PFSK-1 (cell line): ENCODE measurements at regions not wholly inside any gene's neighbourhood (a gene's known extent, or its start where the extent isn't known, plus 50 kb on each side); places are given as distances from the start of the nearest gene placed in this dataset.

ENCODE experiments used
- FOXP2 ChIP-seq: optimal IDR thresholded peaks from 2 replicates; pipeline ENCODE3; 2011; ENCODE audit warnings: borderline replicate concordance, control low read depth, inconsistent platforms; ENCODE audit not compliant: insufficient read depth; ENCODE audit errors: extremely low read length, extremely low read depth
- POLR2AphosphoS5 ChIP-seq: IDR thresholded peaks from 2 replicates; pipeline ENCODE4 v1.6.1; 2012; ENCODE audit warnings: low read depth, mild to moderate bottlenecking, control low read depth, low read length, moderate library complexity
- SIN3A ChIP-seq: IDR thresholded peaks from 2 replicates; pipeline ENCODE4 v1.6.1; 2012; ENCODE audit warnings: mild to moderate bottlenecking, low read length, moderate library complexity, borderline replicate concordance; ENCODE audit not compliant: insufficient read depth
- TAF1 ChIP-seq: IDR thresholded peaks from 2 replicates; pipeline ENCODE4 v1.6.1; 2012; ENCODE audit warnings: low read length, control low read depth, borderline replicate concordance; ENCODE audit not compliant: insufficient read depth
- TF ChIP-seq, protein P1 (sequence below), 2 experiments: IDR thresholded peaks; 2 replicates each; pipeline versions ENCODE4 v1.6.1 to v1.8.0; 2011 to 2012; ENCODE audit warnings: low read depth in 2 of 2, low read length in 2 of 2, control low read depth in 1 of 2, inconsistent platforms in 1 of 2, mild to moderate bottlenecking in 1 of 2, moderate library complexity in 1 of 2; ENCODE audit not compliant: insufficient read depth in 1 of 2

DNA sequence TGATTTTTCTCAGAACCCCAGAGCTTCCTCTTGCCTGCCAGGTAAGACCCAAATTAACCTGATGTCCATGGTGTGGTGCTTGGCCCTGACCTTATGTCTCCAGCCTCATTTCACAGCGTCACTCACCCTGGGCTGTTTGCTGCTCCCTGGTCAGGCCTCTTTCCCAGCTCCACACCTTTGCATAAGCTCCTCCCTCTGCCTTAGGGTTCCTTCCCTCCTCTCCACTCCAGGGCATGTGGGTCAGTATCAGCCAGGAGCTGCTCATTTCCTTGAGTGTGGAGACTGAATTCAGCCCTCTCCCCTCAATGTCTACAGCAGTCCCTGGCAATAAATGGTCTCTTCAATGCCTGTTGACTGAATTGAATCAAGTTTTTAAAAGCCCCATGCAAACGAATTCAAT is 75.6 kb upstream of the ANKRD34C start:
- TF ChIP-seq SIN3A (no peak), POLR2AphosphoS5 (no peak), FOXP2 (no peak), TAF1 (no peak)
- TF ChIP-seq, protein P1, sequence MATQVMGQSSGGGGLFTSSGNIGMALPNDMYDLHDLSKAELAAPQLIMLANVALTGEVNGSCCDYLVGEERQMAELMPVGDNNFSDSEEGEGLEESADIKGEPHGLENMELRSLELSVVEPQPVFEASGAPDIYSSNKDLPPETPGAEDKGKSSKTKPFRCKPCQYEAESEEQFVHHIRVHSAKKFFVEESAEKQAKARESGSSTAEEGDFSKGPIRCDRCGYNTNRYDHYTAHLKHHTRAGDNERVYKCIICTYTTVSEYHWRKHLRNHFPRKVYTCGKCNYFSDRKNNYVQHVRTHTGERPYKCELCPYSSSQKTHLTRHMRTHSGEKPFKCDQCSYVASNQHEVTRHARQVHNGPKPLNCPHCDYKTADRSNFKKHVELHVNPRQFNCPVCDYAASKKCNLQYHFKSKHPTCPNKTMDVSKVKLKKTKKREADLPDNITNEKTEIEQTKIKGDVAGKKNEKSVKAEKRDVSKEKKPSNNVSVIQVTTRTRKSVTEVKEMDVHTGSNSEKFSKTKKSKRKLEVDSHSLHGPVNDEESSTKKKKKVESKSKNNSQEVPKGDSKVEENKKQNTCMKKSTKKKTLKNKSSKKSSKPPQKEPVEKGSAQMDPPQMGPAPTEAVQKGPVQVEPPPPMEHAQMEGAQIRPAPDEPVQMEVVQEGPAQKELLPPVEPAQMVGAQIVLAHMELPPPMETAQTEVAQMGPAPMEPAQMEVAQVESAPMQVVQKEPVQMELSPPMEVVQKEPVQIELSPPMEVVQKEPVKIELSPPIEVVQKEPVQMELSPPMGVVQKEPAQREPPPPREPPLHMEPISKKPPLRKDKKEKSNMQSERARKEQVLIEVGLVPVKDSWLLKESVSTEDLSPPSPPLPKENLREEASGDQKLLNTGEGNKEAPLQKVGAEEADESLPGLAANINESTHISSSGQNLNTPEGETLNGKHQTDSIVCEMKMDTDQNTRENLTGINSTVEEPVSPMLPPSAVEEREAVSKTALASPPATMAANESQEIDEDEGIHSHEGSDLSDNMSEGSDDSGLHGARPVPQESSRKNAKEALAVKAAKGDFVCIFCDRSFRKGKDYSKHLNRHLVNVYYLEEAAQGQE (IDR thresholded peaks at IDR 0.05; ENCODE audit: insufficient read depth in 1 of 2, low read depth in 2 of 2, low read length in 2 of 2), result no peak

DNA sequence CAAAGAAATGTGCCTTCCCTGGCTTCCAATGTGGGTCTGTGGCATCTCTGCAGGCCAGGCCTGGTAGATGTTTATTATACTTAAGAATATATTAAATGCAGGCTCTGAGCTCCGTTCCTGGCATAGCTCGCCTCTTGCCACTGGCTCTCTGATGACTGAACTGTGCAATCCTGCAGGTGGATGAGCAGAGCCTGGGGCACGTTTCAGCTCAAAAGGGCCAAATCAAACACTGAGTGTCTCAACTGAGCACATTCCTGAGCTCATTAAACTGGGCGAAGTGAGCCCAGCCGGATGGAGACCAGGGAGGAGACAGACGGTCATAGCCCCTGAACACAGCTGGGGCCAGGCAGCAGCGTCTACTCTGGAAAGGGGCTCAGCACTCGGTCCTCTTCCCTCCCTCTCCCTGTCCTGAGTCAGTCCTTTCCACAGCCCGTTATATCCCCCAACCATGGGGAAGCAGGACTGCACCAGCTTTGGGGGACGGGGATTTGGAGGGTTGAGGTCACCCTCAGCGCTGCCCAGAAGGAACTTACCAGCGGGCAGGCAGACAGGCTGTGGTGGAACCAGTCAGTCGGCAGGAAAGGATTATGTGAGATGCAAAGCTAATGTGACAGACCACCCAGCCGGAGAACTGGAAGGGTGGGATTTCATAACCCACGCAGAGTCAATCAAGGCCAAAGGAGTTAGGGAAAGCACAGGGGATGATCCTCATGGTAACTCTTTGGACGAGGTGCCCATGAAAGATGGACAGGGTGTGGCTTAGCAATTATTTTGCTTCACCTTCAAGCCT is 77.4 kb upstream of the ANKRD34C start:
- TF ChIP-seq, protein P1 (IDR thresholded peaks at IDR 0.05; ENCODE audit: insufficient read depth in 1 of 2, low read depth in 2 of 2, low read length in 2 of 2), result no peak
- TF ChIP-seq POLR2AphosphoS5 (no peak), TAF1 (no peak), SIN3A (no peak)

DNA sequence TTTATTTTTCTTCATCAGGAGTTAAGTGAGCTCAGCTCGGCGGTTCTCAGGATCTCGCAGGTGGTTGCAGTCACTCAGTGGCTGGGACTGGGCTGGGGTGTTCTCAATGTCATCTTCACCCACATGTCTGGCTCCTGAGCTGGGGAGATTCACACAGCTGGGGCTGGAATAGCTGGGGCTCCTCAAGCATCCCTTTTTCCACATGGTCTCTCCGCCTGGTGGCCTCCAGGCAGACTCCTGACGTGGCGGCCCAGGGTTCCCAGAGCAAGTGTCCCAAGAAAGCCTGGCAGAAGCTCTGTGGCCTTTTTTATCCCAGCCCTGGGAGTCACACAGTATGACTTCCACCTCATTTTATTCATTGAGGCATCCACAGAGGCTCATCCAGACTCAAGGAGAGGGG is 84.1 kb upstream of the ANKRD34C start:
- no peak for TF ChIP-seq POLR2AphosphoS5
- no peak for TF ChIP-seq TAF1
- no peak for TF ChIP-seq FOXP2
- TF ChIP-seq, protein P1 (IDR thresholded peaks at IDR 0.05; ENCODE audit: insufficient read depth in 1 of 2, low read depth in 2 of 2, low read length in 2 of 2), result no peak
- TF ChIP-seq SIN3A, result no peak

DNA sequence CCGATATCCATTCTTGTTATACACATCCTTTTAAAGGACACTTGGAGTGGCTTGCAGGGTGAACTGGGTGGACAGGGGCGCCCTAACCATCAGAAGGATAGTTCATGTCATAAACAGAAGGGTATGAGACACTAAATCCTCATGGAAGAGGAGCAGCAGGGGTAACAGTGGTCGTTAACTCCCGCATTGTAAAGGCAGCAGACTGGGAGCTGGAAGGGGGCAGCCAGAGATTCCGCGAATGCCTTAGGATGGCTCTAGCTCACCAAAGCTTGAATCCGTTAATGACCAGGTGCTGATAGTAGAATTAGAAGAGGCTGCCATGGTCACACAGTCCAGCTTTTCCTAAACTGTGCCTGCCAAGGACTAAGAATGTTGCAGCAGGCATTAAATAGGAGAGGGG is 85.2 kb upstream of the ANKRD34C start:
- TF ChIP-seq SIN3A, result no peak
- TF ChIP-seq POLR2AphosphoS5, result no peak

DNA sequence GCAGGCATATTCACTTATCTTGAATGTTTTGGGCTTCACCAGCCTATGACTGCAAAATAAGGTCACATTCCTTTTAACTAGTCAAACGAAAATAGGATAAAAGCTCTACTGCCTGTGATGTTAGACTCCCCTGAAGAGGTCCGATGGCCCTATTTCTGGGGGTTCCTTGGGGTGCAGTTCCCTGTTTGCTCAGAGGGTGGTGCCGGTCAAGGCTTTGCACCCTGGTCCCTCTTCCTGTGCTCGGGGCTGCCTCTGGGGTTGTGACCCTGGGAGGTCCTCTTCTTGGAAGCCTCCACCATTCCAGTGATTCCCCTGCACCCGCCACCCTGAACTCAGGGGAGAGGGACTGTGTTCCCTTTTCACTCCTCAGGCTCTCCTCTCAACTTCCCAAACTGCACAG is 86.7 kb upstream of the ANKRD34C start:
- TF ChIP-seq SIN3A (no peak), TAF1 (no peak), FOXP2 (no peak), POLR2AphosphoS5 (no peak)
- TF ChIP-seq, protein P1 (IDR thresholded peaks at IDR 0.05; ENCODE audit: insufficient read depth in 1 of 2, low read depth in 2 of 2, low read length in 2 of 2), result no peak
